Fibroblast of skin of right quadriceps (primary cell): ENCODE measurements at regions not wholly inside any gene's neighbourhood (a gene's known extent, or its start where the extent isn't known, plus 50 kb on each side); places are given as distances from the start of the nearest gene placed in this dataset.
"Not testable (repeated sequence)": the region's sequence is repeated elsewhere in the genome, so short reads cannot be mapped to it uniquely, and the experiment has no call there.

Experiments
- DNase-seq: peaks from one replicate; pipeline ENCODE4 v3.0.0-alpha.2; 2013

DNA sequence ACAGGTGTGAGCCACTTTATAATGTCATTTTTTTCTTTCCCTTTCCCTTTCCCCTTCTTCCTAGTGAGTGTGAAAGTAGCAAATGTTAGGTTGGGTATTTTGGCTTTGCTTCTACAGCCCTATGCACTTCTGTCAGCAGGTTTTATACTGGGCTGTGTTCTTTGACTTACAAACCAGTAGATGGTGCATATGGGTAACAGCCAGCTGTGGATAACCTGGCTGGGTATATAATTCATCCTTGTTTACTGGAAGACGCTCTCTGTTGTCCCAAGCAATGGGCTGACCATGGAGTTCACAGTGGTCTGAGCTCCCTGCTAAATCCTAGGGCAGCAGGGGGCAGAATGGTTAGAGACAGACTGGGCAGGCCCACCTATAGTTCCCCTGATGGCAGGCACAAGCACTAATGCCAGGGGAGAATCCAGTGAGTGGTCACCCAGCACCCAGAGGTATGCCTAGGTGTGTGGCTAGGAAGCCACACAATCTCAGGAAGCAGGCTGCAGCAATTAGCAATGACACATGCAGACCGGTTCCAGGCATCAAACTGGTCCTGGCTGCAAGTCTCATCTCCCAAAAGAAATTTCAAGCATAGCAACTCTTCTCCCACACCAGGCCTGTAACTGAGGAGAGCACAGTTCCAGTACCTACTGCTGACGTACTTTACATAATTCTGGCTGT is 592.7 kb upstream of the MAN1A1 start:
- no peak for DNase-seq

DNA sequence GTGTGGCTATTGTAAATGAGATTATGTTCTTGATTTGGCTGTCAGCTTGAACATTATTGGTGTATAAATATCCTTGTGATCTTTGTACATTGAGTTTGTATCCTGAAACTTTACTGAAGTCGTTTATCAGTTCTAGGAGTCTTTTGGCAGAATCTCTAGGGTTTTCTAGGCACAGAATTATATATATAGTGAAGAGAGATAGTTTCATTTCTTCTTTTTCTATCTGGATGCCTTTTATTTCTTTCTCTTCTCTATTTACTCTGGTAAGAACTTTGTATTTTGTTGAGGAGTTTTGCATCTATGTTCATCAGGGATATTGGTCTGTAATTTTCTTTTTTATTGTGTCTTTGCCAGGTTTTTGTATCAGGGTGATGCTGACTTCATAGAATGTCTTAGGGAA is 589.2 kb upstream of the MAN1A1 start:
- DNase-seq = no peak

DNA sequence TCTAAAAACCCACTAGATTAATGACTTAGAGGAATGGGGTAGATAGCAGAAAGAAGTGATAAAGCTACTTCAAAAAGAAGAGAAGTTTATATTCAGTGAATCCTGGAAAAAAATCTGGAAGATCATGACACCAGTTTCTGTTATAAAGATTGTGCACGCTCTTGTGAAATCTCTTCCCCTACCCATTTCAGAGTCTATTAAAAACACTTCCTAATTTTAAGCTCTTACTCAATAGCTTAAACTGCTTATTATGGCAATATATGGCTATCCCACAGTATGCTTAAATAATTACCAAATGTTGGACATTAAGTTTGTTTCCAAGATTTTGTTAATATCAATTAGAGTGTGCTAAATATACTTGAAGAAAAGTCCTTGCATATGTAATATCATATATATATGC is 585.3 kb upstream of the MAN1A1 start:
- DNase-seq = no peak

- no peak for DNase-seq
Observed at GRCh38 chr6:119929121-119929520, 579.6 kb upstream of the MAN1A1 start.

DNA sequence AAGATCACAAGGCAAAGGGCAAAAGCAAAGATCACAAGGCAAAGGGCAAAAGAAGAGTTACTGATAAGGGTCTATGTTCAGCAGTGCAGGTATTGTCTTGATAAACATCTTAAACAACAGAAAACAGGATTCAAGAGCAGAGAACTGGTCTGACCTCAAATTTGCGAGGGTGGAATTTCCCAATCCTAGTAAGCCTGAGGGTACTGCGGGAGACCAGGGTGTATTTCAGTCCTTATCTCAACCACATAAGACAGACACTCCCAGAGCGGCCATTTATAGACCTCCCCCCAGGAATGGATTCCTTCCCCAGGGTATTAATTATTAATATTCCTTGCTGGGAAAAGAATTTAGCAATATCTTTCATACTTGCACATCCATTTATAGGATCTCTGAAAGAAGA is 575.3 kb upstream of the MAN1A1 start:
- DNase-seq = not testable (repeated sequence)

DNA sequence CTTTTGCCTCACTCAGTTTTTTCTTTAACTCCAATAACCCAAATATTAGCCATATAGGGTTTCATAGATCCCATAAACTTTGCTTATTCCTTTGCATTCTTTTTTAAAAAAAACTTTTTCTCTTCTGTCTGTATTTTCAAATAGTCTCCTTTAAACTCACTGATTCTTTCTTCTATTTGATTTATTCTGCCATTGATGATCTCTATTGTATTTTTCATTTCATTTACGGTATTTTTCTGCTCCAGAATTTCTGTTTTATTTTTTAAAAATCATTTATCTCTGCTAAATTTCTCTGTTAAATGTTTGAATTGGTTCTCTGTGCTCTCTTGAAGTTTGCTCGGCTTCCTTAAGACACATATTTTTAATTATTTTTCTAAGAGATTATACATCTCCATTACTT is 573.3 kb upstream of the MAN1A1 start:
- no peak for DNase-seq

GRCh38 chr6:119921491-119922010 is 572.0 kb upstream of the MAN1A1 start:
- no peak for DNase-seq

DNA sequence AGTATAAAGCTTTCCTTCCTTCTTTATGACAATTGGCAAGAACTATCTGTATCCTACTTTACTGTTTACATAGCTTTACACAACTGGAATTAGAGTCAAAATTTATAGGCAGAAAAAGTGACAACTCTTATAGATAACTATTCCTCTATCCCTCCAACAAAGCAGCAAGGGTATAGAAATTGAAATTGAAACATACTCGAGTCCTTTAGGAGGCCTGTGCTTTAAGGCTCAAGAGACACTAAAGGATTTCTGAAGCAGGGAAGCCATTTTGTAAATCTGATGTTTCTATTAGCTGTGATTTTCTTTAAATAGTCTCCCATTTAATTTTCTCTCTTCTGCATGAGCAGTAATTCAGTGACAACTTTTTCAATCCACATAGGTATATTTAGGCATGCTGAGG is 567.6 kb upstream of the MAN1A1 start:
- no peak for DNase-seq

- DNase-seq = no peak
Observed at GRCh38 chr6:119915971-119916370, 566.4 kb upstream of the MAN1A1 start.

DNA sequence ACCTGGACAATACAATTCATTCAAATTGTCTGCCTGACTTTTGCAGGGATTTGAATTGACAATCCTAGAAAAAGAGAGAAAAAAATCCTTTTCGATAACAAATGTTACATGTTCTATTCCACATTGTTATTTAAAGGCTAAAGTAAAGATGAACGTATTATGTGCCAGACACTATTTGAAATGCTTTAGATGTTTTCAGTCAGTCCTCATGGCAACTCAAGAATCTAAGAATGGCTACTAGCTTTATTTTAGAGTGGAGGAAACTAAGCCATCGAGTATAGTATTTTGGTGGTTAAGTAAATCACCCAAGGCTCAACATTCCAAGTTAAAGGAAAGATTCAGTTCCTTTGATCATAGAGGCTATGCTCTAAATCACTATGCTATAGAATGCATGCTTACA is 558.6 kb upstream of the MAN1A1 start:
- no peak for DNase-seq

GRCh38 chr6:119902681-119903080 is 553.1 kb upstream of the MAN1A1 start:
- no peak for DNase-seq

DNA sequence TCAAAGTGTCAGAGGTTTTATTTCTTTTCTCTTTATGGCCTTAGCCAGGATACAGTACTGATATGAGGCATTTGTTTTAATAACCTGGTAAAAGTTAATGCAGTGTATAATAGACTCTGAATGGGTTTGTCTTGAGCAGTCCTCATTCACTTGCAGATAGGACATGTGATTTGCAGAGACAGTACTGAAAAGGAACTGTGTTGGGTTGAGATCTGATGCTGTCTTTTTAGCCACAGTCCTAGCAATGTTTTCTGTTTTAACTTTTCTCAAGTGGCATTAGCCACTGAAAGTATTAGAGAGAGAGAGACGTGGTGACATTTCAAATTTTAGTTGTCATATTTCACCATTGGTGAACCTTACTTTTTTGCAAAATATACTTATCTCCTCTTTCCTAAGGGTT is 547.2 kb upstream of the MAN1A1 start:
- DNase-seq = no peak

DNA sequence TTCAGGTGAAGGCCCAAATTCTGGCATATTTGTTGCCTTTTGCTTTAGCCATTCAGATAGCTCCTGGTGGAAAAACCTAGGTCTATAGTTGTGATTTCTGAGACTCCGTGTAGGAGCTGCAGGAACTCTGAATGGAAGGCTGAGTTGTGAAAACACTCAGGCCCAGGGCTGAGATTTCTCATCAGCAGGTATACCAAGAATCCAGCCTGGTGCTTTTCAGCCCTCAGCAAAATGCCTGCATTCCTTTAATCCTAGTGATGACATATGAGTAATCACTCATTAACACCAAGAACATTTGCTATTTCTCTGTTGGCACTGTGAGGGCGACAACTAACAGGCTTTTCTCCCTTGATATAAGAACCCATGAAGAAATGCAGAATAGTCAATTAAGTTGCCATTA is 546.1 kb upstream of the MAN1A1 start:
- DNase-seq = no peak

DNA sequence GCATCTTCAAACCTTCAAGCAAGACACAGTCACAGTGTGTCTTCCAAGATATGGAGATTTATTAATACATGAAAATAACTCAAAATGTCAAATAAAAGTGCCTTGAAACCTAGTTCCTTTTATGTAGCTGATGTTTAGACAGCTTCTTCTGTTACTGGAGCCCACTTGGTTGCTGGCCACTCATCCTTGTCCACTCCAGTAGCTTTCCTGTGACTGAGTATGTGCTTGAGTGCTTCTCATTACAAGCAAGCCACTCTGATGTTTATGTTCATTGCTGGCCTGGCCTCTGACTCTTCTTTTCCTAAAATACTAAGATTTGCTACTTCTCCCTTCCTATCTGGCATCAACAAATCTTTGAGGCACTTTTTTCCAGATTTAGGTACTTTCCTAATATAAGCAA is 545.2 kb upstream of the MAN1A1 start:
- DNase-seq = no peak

GRCh38 chr6:119891644-119892043 is 542.1 kb upstream of the MAN1A1 start:
- no peak for DNase-seq

GRCh38 chr6:119891206-119891605 is 541.6 kb upstream of the MAN1A1 start:
- DNase-seq = no peak

DNA sequence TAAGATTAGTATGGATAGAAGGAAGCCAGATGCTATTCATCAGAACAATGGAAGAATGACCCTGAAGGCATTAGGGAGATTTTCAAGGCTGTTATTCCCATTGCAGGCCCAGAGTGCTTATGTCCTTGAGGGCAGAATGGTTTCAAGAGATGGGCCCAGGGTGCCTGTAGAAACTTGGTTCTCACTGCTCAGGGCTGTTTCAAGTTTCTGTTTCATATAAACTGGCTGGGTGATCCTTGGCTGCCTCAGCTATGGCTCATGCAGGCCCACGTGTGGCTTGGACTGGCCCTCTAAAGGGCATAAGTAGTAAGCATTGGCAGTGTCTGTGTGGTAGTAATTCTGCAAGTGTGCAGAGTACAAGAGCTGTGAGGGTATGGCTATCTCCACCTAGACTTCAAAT is 540.9 kb upstream of the MAN1A1 start:
- DNase-seq = no peak

- no peak for DNase-seq
Observed at GRCh38 chr6:119887666-119888065, 538.1 kb upstream of the MAN1A1 start.

- peak; percentile 17 for DNase-seq
Observed at GRCh38 chr6:119881416-119881815, 531.9 kb upstream of the MAN1A1 start.

DNA sequence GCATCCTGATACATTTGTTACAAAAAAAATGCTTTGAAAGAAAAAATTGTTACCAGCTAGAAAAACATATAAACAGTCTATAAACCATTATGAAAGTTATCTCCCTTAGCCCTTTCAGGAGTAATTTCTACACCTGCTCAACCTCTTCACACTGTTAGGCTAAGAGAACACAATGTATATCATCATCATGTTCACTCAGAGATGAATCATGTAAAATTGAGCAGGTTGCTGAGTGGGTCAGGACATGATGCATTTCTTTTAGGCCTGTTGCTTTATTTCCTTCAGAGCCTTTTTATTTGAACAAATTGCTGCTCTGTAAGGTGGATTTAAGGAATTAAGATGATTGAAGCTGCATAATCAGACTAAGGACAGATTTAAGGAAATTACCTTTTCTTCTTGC is 531.3 kb upstream of the MAN1A1 start:
- no peak for DNase-seq

DNA sequence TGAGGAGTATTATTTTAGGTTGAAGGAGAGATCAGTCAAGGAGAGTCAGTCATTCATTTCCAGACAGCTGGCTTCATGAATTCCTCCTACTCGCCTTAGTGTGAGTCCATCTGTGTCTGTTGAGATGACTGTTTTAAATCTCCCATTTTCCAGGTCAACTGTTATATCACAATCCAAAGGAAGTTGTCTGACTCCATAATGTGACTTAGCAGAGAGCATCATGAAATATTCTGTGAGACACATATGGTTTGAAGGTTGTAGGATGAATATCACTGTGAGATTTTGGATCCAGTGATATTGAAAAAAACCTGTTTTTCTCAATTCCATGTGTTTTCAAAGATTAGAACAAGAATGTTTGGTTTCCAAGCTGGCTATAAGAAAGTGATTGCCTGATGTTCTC is 530.2 kb upstream of the MAN1A1 start:
- no peak for DNase-seq

DNA sequence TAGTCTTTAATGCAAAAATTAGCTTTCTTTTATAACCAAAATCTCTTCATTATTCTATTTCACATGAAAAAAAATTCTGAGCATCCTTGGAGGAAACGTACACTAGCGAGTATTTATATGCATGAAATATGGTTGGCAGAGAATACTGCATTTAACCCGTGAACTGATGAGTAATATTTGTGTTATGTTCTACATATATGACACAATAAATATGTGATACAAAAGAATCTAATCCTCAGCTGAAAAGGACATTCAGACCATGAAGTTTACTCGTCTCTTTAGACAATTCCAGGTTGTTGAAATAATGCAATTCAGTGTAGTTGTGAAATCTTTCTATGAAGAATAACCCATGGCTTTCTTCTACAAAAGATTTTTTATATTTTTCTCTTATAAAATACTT is 524.8 kb upstream of the MAN1A1 start:
- DNase-seq = no peak

DNA sequence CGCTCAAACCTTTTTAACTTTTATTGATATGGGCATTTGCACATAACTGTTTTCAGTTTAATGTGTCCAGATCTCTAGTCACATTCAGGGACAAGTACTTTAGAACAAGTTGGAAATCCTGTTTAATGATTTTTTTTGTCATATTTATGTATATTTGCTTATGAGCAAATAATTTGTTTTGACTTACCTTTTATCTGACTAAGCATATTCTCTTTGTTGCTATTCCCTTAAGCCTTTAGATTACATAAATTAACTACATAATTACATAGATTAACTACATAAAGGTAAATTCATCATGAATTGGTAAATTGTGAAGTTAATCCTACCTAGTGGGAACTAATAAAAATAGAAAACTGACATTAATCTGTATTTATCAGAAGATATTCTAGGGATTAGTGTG is 523.5 kb upstream of the MAN1A1 start:
- no peak for DNase-seq

DNA sequence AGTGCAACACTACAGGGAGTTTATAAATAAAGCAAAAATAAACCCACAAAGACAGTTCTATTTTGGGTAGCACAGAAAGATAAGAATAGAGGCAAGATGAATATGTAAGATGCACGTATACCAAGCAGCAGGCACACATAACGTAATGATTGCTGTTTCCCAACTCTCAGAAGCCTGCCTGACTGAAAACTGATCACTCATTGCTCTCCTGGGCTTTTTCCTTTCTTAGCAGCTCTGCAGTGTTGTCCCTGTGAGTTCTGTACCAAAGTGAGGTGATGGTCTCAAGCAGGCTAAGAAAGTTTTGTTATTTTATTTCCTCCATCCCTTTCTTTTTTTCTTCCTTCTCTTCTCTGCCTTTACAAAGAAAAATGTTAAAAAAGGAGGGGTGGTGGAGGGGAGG is 522.0 kb upstream of the MAN1A1 start:
- DNase-seq = no peak
